RWPE2 (cell line): ENCODE measurements at regions not wholly inside any gene's neighbourhood (a gene's known extent, or its start where the extent isn't known, plus 50 kb on each side); places are given as distances from the start of the nearest gene placed in this dataset.

Experiments used
- ATAC-seq: fragments of 200-7000 bp; cut with Tn5 transposase; 3 replicates; pipeline ENCODE4 v1.9.1; 2021; ENCODE audit warnings: low read depth
- DNase-seq: peaks from one replicate; pipeline ENCODE4 v3.0.0-alpha.2; 2020; ENCODE audit warnings: low spot score
- H3K27ac ChIP-seq: fragments of 450-650 bp; 2 replicates; pipeline ENCODE4 v1.5.1; 2017; ENCODE audit warnings: mild to moderate bottlenecking; ENCODE audit not compliant: poor library complexity, severe bottlenecking
- H3K27me3 ChIP-seq: fragments of 250-450 bp; sonication (Bioruptor Pico); 2 replicates; pipeline ENCODE4 v1.5.1; 2021; ENCODE audit warnings: mild to moderate bottlenecking, moderate library complexity; ENCODE audit not compliant: insufficient read depth, poor library complexity, severe bottlenecking
- H3K36me3 ChIP-seq: fragments of 250-450 bp; sonication (Bioruptor Pico); 2 replicates; pipeline ENCODE4 v1.5.1; 2020; ENCODE audit warnings: low read depth, mild to moderate bottlenecking, moderate library complexity
- H3K4me1 ChIP-seq: fragments of 250-450 bp; sonication (Bioruptor Pico); 2 replicates; pipeline ENCODE4 v1.5.1; 2021; ENCODE audit warnings: mild to moderate bottlenecking, moderate library complexity; ENCODE audit not compliant: insufficient read depth, poor library complexity, severe bottlenecking
- H3K4me3 ChIP-seq: fragments of 250-450 bp; sonication (Bioruptor Pico); 2 replicates; pipeline ENCODE4 v1.5.1; 2021; ENCODE audit warnings: mild to moderate bottlenecking, moderate library complexity; ENCODE audit not compliant: severe bottlenecking
- H3K9me3 ChIP-seq: fragments of 250-450 bp; sonication (Bioruptor Pico); 2 replicates; pipeline ENCODE4 v1.5.1; 2021; ENCODE audit warnings: mild to moderate bottlenecking, moderate library complexity; ENCODE audit not compliant: severe bottlenecking
- TF ChIP-seq, protein P1 (sequence below): fragments of 450-650 bp; IDR thresholded peaks from one replicate; pipeline ENCODE4 v1.5.1; 2017; ENCODE audit warnings: mild to moderate bottlenecking, moderate library complexity; ENCODE audit not compliant: poor library complexity, severe bottlenecking

DNA sequence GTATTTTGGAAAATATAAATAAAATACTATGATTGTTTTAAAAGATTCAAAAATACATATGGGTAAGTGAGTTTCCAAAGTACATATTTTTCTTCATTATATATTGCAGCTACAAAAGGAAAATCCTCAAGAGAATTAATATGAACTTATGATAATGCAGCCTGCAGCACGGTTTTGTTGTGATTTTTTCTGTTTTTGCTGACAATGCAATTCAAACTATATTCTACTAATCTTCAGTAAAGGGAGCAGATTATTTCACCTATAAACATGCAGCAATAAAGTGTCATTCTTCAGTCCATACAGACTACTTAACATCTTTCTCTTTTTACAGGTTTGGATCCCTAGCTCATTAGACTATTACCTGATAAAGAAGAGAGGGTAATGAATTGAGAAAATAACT lies 582.1 kb upstream of the MGAT4C start:
- ATAC-seq (no peak), DNase-seq (no peak)
- no peak overlapping the region for H3K27ac ChIP-seq
- H3K36me3 ChIP-seq = no peaks in the 10 kb centered on the region
- H3K9me3 ChIP-seq = no peaks in the 10 kb centered on the region
- no peaks in the 10 kb centered on the region for H3K27me3 ChIP-seq
- no peaks in the 10 kb centered on the region for H3K4me1 ChIP-seq
- H3K4me3 ChIP-seq = no peak overlapping the region
- TF ChIP-seq, protein P1, sequence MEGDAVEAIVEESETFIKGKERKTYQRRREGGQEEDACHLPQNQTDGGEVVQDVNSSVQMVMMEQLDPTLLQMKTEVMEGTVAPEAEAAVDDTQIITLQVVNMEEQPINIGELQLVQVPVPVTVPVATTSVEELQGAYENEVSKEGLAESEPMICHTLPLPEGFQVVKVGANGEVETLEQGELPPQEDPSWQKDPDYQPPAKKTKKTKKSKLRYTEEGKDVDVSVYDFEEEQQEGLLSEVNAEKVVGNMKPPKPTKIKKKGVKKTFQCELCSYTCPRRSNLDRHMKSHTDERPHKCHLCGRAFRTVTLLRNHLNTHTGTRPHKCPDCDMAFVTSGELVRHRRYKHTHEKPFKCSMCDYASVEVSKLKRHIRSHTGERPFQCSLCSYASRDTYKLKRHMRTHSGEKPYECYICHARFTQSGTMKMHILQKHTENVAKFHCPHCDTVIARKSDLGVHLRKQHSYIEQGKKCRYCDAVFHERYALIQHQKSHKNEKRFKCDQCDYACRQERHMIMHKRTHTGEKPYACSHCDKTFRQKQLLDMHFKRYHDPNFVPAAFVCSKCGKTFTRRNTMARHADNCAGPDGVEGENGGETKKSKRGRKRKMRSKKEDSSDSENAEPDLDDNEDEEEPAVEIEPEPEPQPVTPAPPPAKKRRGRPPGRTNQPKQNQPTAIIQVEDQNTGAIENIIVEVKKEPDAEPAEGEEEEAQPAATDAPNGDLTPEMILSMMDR = no peak

DNA sequence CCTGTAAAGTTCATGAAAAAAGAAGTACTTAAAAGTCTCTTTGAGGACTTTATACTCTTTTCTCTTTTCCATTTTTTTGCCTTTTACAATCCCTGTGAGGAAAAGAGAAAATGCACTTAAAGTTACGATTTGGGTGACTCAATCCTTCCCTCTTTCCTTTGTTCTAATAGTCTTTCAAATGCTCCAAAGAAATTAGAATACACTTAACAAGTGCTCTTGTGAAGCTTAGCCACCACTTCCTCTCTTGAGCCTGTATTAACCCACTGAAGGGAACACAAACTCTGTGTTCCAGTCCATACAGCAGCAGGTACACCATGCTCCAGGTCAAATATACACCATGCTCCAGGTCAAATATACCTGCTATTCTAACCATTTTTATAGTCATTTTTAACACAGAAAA lies 581.1 kb upstream of the MGAT4C start:
- no peak overlapping the region for H3K4me3 ChIP-seq
- no peak for ATAC-seq
- DNase-seq = no peak

DNA sequence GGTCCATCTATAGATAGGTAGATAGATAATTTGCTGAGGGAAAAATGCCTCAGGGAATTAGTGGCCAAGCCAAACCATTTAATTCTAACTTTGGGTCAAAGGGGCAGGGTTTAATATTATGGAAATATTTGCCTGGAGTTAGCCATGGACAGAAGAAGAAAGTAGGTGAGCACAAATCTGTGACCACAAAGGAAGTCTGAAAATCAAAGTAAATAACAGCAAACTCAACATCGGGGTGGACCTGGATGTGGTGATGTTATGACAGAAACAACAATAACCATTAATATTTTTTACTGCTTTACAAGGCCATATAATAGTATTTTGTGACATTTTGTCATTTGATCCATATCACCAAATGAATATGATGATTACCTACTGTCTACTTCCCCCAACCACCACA lies 578.0 kb upstream of the MGAT4C start:
- H3K9me3 ChIP-seq = no peaks in the 10 kb centered on the region
- no peaks in the 10 kb centered on the region for H3K4me1 ChIP-seq
- ATAC-seq = no peak
- no peak overlapping the region for H3K27ac ChIP-seq
- TF ChIP-seq, protein P1 = no peak
- no peak for DNase-seq
- H3K36me3 ChIP-seq = no peaks in the 10 kb centered on the region
- H3K27me3 ChIP-seq = no peaks in the 10 kb centered on the region
- H3K4me3 ChIP-seq = no peak overlapping the region

More for the DNA sequence above, 581.1 kb upstream of the MGAT4C start:
- TF ChIP-seq, protein P1 = no peak
- H3K36me3 ChIP-seq = no peaks in the 10 kb centered on the region
- H3K27me3 ChIP-seq = no peaks in the 10 kb centered on the region
- H3K9me3 ChIP-seq = no peaks in the 10 kb centered on the region
- no peak overlapping the region for H3K27ac ChIP-seq
- no peaks in the 10 kb centered on the region for H3K4me1 ChIP-seq

DNA sequence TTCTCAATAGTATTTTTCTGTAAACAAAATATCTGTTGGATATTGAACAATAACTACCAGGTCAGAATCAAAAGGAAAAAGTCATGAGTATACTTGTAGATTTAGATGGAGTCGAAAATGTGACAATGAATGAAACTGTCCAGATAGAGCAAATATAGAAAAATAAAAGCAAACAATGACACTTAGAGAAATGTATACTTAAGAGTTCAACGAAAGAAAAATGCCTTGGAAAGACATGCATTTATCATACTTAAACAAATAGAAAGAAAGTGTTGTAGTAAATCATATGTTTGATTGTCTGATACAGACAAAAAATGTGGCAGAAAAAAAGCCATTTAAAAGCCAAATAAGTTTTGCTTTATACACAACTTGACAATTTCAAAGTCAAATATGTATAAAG lies 571.2 kb upstream of the MGAT4C start:
- no peak overlapping the region for H3K27ac ChIP-seq
- TF ChIP-seq, protein P1 = no peak
- DNase-seq = no peak
- no peaks in the 10 kb centered on the region for H3K4me1 ChIP-seq
- no peaks in the 10 kb centered on the region for H3K9me3 ChIP-seq
- H3K36me3 ChIP-seq = no peaks in the 10 kb centered on the region
- no peak for ATAC-seq
- H3K4me3 ChIP-seq = no peak overlapping the region
- no peaks in the 10 kb centered on the region for H3K27me3 ChIP-seq

DNA sequence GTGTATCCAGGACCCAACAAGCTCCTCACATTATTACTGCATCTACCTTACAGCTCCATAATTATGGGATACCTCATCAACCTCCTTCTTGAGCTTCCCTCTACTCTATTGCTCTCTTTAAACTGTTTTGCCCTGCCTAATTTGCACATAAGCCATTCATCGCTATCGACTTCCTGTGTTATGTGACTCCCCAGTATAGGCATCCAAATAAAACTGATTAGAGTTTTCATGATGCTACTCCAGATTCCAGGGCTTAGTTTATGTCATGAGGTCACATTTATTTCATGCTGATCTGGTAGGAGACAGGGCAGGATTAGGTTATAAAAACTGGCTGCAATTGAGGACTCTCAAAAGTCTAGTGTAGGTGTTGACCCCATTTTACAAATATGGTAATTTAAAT lies 569.9 kb upstream of the MGAT4C start:
- Histone ChIP-seq H3K4me3 (no peak overlapping the region), H3K36me3 (no peaks in the 10 kb centered on the region), H3K27me3 (no peaks in the 10 kb centered on the region), H3K4me1 (no peaks in the 10 kb centered on the region), H3K9me3 (no peaks in the 10 kb centered on the region), H3K27ac (no peak overlapping the region)
- TF ChIP-seq, protein P1 = no peak
- DNase-seq (no peak), ATAC-seq (no peak)
